Heart left ventricle (tissue), 16 donors: ENCODE measurements at regions not wholly inside any gene's neighbourhood (a gene's known extent, or its start where the extent isn't known, plus 50 kb on each side); places are given as distances from the start of the nearest gene placed in this dataset.

Experiments
- ATAC-seq, 4 donors: fragments of 200-7000 bp; cut with Tn5 transposase; one replicate each; pipeline ENCODE4 v1.9.1; 2020 to 2022; ENCODE audit warnings: moderate library complexity in 4 of 4, mild to moderate bottlenecking in 3 of 4, moderate number of reproducible peaks in 1 of 4
- DNase-seq, 5 donors: peaks; one replicate each; pipeline ENCODE4 v3.0.0-alpha.2; 2020
- H3K27ac ChIP-seq, 12 donors: fragments of 200-600 bp; sonication (generic) in 4 of 12; one replicate each; pipeline versions ENCODE4 v1.5.0 to v1.8.0; 2016 to 2022; ENCODE audit warnings: mild to moderate bottlenecking in 2 of 12
- H3K27me3 ChIP-seq, 9 donors: fragments of 200-600 bp; sonication (generic) in 2 of 9; one replicate each; pipeline versions ENCODE4 v1.5.1 to v1.8.0; 2016 to 2022; ENCODE audit warnings: mild to moderate bottlenecking in 3 of 9
- H3K36me3 ChIP-seq, 9 donors: fragments of 200-600 bp; sonication (generic) in 2 of 9; one replicate each; pipeline versions ENCODE4 v1.5.0 to v1.8.0; 2018 to 2022; ENCODE audit warnings: mild to moderate bottlenecking in 2 of 9
- H3K4me1 ChIP-seq, 12 donors: fragments of 200-600 bp; sonication (generic) in 4 of 12; one replicate each; pipeline versions ENCODE4 v1.5.0 to v1.8.0; 2016 to 2022; ENCODE audit warnings: mild to moderate bottlenecking in 3 of 12
- H3K4me3 ChIP-seq, 12 donors: fragments of 200-600 bp; sonication (generic) in 4 of 12; one replicate each; pipeline versions ENCODE4 v1.5.0 to v1.8.0; 2017 to 2022; ENCODE audit warnings: mild to moderate bottlenecking in 9 of 12, moderate library complexity in 4 of 12
- H3K9me3 ChIP-seq, 12 donors: fragments of 200-600 bp; sonication (generic) in 4 of 12; one replicate each; pipeline versions ENCODE4 v1.5.0 to v1.8.0; 2016 to 2022; ENCODE audit warnings: mild to moderate bottlenecking in 1 of 12
- POLR2A ChIP-seq, 2 donors: fragments of 450-650 bp; IDR thresholded peaks; one replicate each; pipeline ENCODE4 v1.6.1; 2017; ENCODE audit warnings: antibody characterized with exemption in 2 of 2, mild to moderate bottlenecking in 2 of 2, moderate library complexity in 2 of 2
- WGBS, 4 donors: extraction: QIAGEN DNeasy Blood & Tissue Kit in 2 of 4; methylation state at CpG; one replicate each; pipeline versions ENCODE4 v1.1.5 to v1.1.7; 2013 to 2018; 5-methylcytosine and 5-hydroxymethylcytosine counted together
- intact Hi-C, 10 donors: fragments of 100-400 bp; cut with DNase I; formaldehyde crosslinking; loops; one replicate each; pipeline versions ENCODE4 v1.11.1 to v1.14.2; 2022
- TF ChIP-seq, protein P1 (sequence below), 12 donors: fragments of 200-600 bp; sonication (generic) in 4 of 12; IDR thresholded peaks; one replicate each; pipeline versions ENCODE4 v1.5.0 to v1.8.0; 2018 to 2022; ENCODE audit warnings: antibody characterized with exemption in 12 of 12, mild to moderate bottlenecking in 5 of 12
- donor health status: ischemic (EF 13 %, LVEDD 7.1; RV severe dilation, severe dysfunction).
- donor health status: healthy with polysubstance abuse.
- donor health status: DM: no; HTN: yes; CAD: no.
- donor health status: DM: no; HTN: no; CAD: no.
- donor health status: ischemic (EF 25% LVEDD 6.9; RV normal size, moderate dysfunction).
- donor health status: ischemic (EF 25% LVEDD 5.7; RV mildly dilated, moderate dysfunction).
- donor health status: healthy.
- donor health status: DM: yes; HTN: yes; CAD: no.
- donor health status: ischemic (EF 35%, LVEDD 5.7; RV mildly dilated, moderate dysfunction).
- donor health status: nonischemic (EF 11% LVEDD 7.7; RV severe dilation, severe dysfunction).
- donor health status: DM: yes; HTN: yes; CAD: no.
- donor health status: PGD.
- donor health status: ischemic (EF 29% LVEDD 5.4; RV normal size, mild dysfunction).
- donor health status: nonischemic (EF 23%, LVEDD 6.1; RV moderate dilation, normal function).

DNA sequence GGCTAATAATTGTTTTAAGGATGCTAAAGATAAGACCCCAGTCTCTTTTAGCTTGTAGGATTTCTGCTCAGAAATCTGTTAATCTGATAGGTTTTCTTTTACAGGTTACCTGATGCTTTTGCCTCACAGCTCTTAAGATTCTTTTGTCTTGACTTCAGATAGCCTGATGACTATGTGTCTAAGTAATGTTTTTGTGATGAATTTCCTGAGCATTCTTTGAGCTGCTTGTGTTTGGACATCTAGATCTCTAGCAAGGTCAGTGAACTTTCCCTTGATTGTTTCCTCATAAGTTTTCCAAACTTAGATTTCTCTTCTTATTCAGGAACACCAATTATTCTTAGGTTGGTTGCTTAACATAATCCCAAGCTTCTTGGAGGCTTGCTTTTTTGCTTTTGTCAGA is 104.1 kb downstream of the ZNF518B start:
- intact Hi-C loops: no loop called here
- DNase-seq: no peak
- TF ChIP-seq, protein P1, sequence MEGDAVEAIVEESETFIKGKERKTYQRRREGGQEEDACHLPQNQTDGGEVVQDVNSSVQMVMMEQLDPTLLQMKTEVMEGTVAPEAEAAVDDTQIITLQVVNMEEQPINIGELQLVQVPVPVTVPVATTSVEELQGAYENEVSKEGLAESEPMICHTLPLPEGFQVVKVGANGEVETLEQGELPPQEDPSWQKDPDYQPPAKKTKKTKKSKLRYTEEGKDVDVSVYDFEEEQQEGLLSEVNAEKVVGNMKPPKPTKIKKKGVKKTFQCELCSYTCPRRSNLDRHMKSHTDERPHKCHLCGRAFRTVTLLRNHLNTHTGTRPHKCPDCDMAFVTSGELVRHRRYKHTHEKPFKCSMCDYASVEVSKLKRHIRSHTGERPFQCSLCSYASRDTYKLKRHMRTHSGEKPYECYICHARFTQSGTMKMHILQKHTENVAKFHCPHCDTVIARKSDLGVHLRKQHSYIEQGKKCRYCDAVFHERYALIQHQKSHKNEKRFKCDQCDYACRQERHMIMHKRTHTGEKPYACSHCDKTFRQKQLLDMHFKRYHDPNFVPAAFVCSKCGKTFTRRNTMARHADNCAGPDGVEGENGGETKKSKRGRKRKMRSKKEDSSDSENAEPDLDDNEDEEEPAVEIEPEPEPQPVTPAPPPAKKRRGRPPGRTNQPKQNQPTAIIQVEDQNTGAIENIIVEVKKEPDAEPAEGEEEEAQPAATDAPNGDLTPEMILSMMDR (IDR thresholded peaks at IDR 0.05): no peak
- no peak for TF ChIP-seq POLR2A (IDR thresholded peaks at IDR 0.05)
- H3K4me3 ChIP-seq: no peak overlapping the region
- H3K4me1 ChIP-seq: no peaks in the 10 kb centered on the region
- no peaks in the 10 kb centered on the region for H3K36me3 ChIP-seq
- H3K27me3 ChIP-seq: no peaks in the 10 kb centered on the region
- H3K27ac ChIP-seq: no peak overlapping the region
- no peak for ATAC-seq
- H3K9me3 ChIP-seq: no peaks in the 10 kb centered on the region

DNA sequence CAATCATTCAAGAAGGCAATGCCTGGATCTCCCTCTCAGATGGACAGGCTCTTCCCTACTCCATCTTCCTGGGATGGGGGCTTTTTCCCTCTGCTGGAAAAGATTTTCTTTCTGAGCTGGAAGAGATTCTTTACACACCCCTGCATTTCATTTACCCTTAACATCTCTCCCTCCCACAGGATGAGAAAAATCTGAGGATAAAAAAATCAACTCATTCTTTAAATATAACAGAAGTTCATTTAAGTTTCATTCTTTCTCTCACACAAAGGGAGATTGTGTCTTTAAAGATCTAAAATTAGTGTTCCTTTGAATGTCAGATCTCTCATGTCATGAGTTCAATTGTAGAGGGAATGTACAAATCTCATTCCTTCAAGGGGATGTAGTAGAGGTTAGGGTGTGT is 109.0 kb downstream of the ZNF518B start:
- TF ChIP-seq POLR2A (IDR thresholded peaks at IDR 0.05): no peak
- TF ChIP-seq, protein P1 (IDR thresholded peaks at IDR 0.05): no peak
- ATAC-seq (no peak), DNase-seq (no peak)
- no peaks in the 10 kb centered on the region for H3K27me3 ChIP-seq
- no peaks in the 10 kb centered on the region for H3K4me1 ChIP-seq
- no peaks in the 10 kb centered on the region for H3K9me3 ChIP-seq
- H3K4me3 ChIP-seq: no peak overlapping the region
- H3K36me3 ChIP-seq: no peaks in the 10 kb centered on the region
- no peak overlapping the region for H3K27ac ChIP-seq
- intact Hi-C loops: no loop called here

DNA sequence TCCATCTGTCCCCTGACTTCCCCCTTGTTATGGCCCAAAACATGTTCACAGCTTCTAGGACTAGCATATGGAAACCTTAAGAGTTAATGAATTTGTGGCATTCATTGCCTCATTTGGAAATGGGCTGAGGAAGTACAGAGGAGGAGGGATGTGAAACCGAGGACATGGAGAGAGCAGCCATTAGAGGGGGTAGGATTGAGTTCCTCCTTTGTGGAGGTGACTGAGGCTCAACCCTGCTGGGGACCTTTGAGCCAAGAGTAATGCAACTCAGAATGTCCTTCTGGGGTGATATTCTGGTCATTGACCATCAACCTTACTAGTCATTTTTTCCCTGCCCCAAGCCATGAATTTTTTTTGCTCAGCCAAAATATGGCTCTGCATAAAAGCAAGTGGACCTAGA is 109.4 kb downstream of the ZNF518B start:
- Histone ChIP-seq H3K4me1 (no peaks in the 10 kb centered on the region), H3K4me3 (no peak overlapping the region), H3K27ac (no peak overlapping the region), H3K27me3 (no peaks in the 10 kb centered on the region), H3K36me3 (no peaks in the 10 kb centered on the region), H3K9me3 (no peaks in the 10 kb centered on the region)
- 37 to 56% (median 49%) methylated on average over 1 of the region's 1 CpG for WGBS, 4 donors
- intact Hi-C loops: no loop called here
- DNase-seq: no peak
- TF ChIP-seq, protein P1 (IDR thresholded peaks at IDR 0.05): no peak
- no peak for TF ChIP-seq POLR2A (IDR thresholded peaks at IDR 0.05)
- no peak for ATAC-seq

DNA sequence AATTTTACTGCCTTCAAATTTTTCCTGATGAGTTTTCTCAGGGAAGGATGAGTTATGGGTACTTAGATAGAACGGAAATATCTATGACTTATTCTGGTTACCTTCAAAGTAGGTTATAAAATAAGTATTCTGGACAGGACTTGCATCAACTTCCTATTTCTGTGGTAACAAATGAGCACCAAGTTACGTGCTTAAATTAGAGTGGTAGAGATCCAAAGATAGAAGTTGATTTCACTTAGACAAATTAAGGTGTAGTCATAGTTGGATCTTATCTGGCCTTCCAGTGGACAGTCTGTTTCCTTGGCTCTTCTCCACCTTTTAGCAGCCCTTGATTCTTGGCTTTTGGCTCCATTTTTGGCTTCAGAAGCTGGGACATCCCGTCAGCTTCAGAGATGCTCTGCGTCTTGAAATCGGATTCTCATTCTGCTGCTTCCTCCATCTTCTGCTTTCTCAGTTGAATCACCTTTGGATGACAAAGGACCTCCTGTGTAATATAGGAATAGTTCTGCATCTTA is 109.9 kb downstream of the ZNF518B start:
- no peaks in the 10 kb centered on the region for H3K9me3 ChIP-seq
- H3K27ac ChIP-seq: no peak overlapping the region
- DNase-seq: no peak
- no peak for TF ChIP-seq POLR2A (IDR thresholded peaks at IDR 0.05)
- TF ChIP-seq, protein P1 (IDR thresholded peaks at IDR 0.05): no peak
- H3K27me3 ChIP-seq: no peaks in the 10 kb centered on the region
- no peak for ATAC-seq
- WGBS, 4 donors: 60 to 76% (median 64%) methylated on average over 5 of the region's 5 CpGs
- H3K36me3 ChIP-seq: no peaks in the 10 kb centered on the region
- intact Hi-C loops: no loop called here
- H3K4me3 ChIP-seq: no peak overlapping the region
- no peaks in the 10 kb centered on the region for H3K4me1 ChIP-seq
